OCI-LY7 (cell line): ENCODE measurements at regions not wholly inside any gene's neighbourhood (a gene's known extent, or its start where the extent isn't known, plus 50 kb on each side); places are given as distances from the start of the nearest gene placed in this dataset.

Experiments
- EZH2phosphoT487 ChIP-seq: fragments of 200-600 bp; sonication (generic); IDR thresholded peaks from 2 replicates; pipeline ENCODE4 v1.6.1; 2018; ENCODE audit warnings: low read depth, borderline replicate concordance, mild to moderate bottlenecking, mixed run types, antibody characterized with exemption, low read length, moderate library complexity, mixed read lengths
- TF ChIP-seq, protein P1 (sequence below): fragments of 200-600 bp; sonication (generic); conservative IDR thresholded peaks from 2 replicates; pipeline ENCODE4 v1.5.1; 2014; ENCODE audit warnings: mild to moderate bottlenecking, antibody characterized with exemption, low read length, moderate library complexity, mixed read lengths

DNA sequence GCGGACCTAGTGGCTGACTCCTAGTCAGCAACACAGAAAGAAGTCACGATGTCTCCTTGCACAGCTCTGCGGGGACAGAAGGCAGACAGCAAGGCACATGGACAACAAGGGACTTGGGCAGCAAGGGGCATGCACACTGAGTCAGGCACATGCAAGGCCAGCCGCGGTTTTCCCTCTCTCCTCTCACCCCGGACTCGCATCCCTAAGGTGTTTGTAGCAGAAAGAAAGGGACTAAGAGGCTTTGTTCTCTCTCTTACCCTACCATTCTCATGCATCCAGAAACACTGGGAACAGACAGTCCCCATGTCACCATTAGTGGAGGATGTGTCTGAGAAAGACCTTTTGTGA lies 193.3 kb upstream of the PHF14 start:
- TF ChIP-seq, protein P1, sequence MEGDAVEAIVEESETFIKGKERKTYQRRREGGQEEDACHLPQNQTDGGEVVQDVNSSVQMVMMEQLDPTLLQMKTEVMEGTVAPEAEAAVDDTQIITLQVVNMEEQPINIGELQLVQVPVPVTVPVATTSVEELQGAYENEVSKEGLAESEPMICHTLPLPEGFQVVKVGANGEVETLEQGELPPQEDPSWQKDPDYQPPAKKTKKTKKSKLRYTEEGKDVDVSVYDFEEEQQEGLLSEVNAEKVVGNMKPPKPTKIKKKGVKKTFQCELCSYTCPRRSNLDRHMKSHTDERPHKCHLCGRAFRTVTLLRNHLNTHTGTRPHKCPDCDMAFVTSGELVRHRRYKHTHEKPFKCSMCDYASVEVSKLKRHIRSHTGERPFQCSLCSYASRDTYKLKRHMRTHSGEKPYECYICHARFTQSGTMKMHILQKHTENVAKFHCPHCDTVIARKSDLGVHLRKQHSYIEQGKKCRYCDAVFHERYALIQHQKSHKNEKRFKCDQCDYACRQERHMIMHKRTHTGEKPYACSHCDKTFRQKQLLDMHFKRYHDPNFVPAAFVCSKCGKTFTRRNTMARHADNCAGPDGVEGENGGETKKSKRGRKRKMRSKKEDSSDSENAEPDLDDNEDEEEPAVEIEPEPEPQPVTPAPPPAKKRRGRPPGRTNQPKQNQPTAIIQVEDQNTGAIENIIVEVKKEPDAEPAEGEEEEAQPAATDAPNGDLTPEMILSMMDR: no peak
- no peak for TF ChIP-seq EZH2phosphoT487
